HCT116 (cell line): ENCODE measurements at regions not wholly inside any gene's neighbourhood (a gene's known extent, or its start where the extent isn't known, plus 50 kb on each side); places are given as distances from the start of the nearest gene placed in this dataset.

Experiments
- ATAC-seq: fragments of 200-7000 bp; cut with Tn5 transposase; 2 replicates; pipeline ENCODE4 v1.9.1; 2020; ENCODE audit warnings: mild to moderate bottlenecking, moderate library complexity
- BruUV-seq: library from RNA; stranded (reverse); fragments of 400-500 nt; replicated peaks from 2 replicates; lab custom pipeline; 2021; lab: Mats Ljungman, UMichigan
- CTCF ChIA-PET: fragments of 300-600 bp; sonication (Branson Sonifier 250); formaldehyde crosslinking; loops from one replicate; lab custom pipeline; 2021; ENCODE audit warnings: antibody characterized with exemption; lab: Charles Lee
- POLR2A ChIA-PET: fragments of 300-600, 350-600 bp; sonication (Branson Sonifier 250); formaldehyde crosslinking; loops from one replicate; lab custom pipeline; 2021; ENCODE audit warnings: antibody characterized with exemption; lab: Charles Lee
- RAD21 ChIA-PET, 2 experiments: fragments of 300-600 bp; sonication (Branson Sonifier 250); formaldehyde crosslinking; loops; one replicate each; lab custom pipeline; 2023; ENCODE audit warnings: low total read pairs in 2 of 2; ENCODE audit not compliant: uncharacterized antibody in 2 of 2, unreplicated experiment in 2 of 2, low non-redundant PET in 1 of 2; lab: Charles Lee
- DNase-seq: peaks from one replicate; pipeline ENCODE4 v3.0.0-alpha.2; 2010; ENCODE audit warnings: low read depth, low spot score
- H2AFZ ChIP-seq: fragments of 200-600 bp; shearing (Covaris generic), sonication (generic); 2 replicates; pipeline ENCODE4 v1.6.1; 2017; ENCODE audit warnings: low read depth, mixed run types, mixed read lengths, antibody characterized with exemption, low read length; ENCODE audit not compliant: poor library complexity, severe bottlenecking
- H3K27ac ChIP-seq: 2 replicates; pipeline ENCODE4 v1.5.1; 2012; ENCODE audit warnings: low read depth, low read length
- H3K27me3 ChIP-seq: fragments of 200-600 bp; sonication (generic); 2 replicates; pipeline ENCODE4 v1.6.1; 2016; ENCODE audit warnings: mixed run types, low read length, mixed read lengths; ENCODE audit not compliant: insufficient read depth
- H3K36me3 ChIP-seq, 2 experiments: fragments of 200-500 bp in 1 of 2; fragments of 200-600 bp in 1 of 2; sonication (Bioruptor generic) in 1 of 2; sonication (generic) in 1 of 2; 2 replicates each; pipeline versions ENCODE4 v1.5.1 to v1.6.1; 2014 to 2016; ENCODE audit warnings: low read length in 2 of 2, inconsistent platforms in 1 of 2, mixed read lengths in 1 of 2, mixed run types in 1 of 2; ENCODE audit not compliant: insufficient read depth in 2 of 2, control insufficient read depth in 1 of 2
- H3K4me1 ChIP-seq, 2 experiments: fragments of 200-600 bp in 1 of 2; sonication (generic) in 1 of 2; 2 replicates each; pipeline versions ENCODE4 v1.5.1 to v1.6.1; 2012 to 2017; ENCODE audit warnings: low read length in 2 of 2, inconsistent platforms in 1 of 2, mild to moderate bottlenecking in 1 of 2, mixed read lengths in 1 of 2, mixed run types in 1 of 2, moderate library complexity in 1 of 2; ENCODE audit not compliant: insufficient read depth in 2 of 2, control insufficient read depth in 1 of 2
- H3K4me2 ChIP-seq: fragments of 200-600 bp; sonication (generic); 2 replicates; pipeline ENCODE4 v1.6.1; 2017; ENCODE audit warnings: mixed run types, low read length, mixed read lengths
- H3K4me3 ChIP-seq, 2 experiments: fragments of 200-600 bp in 1 of 2; sonication (generic) in 1 of 2; replicated peaks in 1 of 2; 2 replicates each; pipeline ENCODE4 v1.5.1; 2011 to 2016; ENCODE audit warnings: low read length in 2 of 2, control low read depth in 1 of 2, low read depth in 1 of 2, mild to moderate bottlenecking in 1 of 2, mixed read lengths in 1 of 2, mixed run types in 1 of 2
- H3K79me2 ChIP-seq: fragments of 200-600 bp; sonication (generic); 2 replicates; pipeline ENCODE4 v1.6.1; 2017; ENCODE audit warnings: mild to moderate bottlenecking, mixed run types, low read length, moderate library complexity, mixed read lengths; ENCODE audit not compliant: insufficient read depth
- H3K9ac ChIP-seq: fragments of 200-600 bp; sonication (generic); 2 replicates; pipeline ENCODE4 v1.6.1; 2016; ENCODE audit warnings: low read length, mixed read lengths
- H3K9me2 ChIP-seq: fragments of 200-600 bp; sonication (generic), shearing (Covaris generic); 2 replicates; pipeline ENCODE4 v1.6.1; 2017; ENCODE audit warnings: mixed run types, mild to moderate bottlenecking, moderate library complexity; ENCODE audit not compliant: insufficient read depth
- H3K9me3 ChIP-seq, 2 experiments: fragments of 200-500 bp in 1 of 2; fragments of 200-600 bp in 1 of 2; sonication (Bioruptor generic) in 1 of 2; sonication (generic) in 1 of 2; 2 replicates each; pipeline ENCODE4 v1.6.1; 2014 to 2017; ENCODE audit warnings: low read length in 2 of 2, mixed read lengths in 2 of 2, inconsistent platforms in 1 of 2, low read depth in 1 of 2, mild to moderate bottlenecking in 1 of 2, mixed run types in 1 of 2, moderate library complexity in 1 of 2; ENCODE audit not compliant: control insufficient read depth in 1 of 2, insufficient read depth in 1 of 2
- H4K20me1 ChIP-seq: fragments of 200-600 bp; sonication (generic), shearing (Covaris generic); 2 replicates; pipeline ENCODE4 v1.6.1; 2017; ENCODE audit warnings: mixed run types, mild to moderate bottlenecking, moderate library complexity; ENCODE audit not compliant: insufficient read depth
- CBX3 ChIP-seq: IDR thresholded peaks from 2 replicates; pipeline ENCODE4 v1.6.1; 2012; ENCODE audit warnings: low read depth
- CEBPB ChIP-seq: IDR thresholded peaks from 2 replicates; pipeline ENCODE4 v1.6.1; 2012; ENCODE audit warnings: low read depth
- EZH2phosphoT487 ChIP-seq: fragments of 200-600 bp; IDR thresholded peaks from 2 replicates; pipeline ENCODE4 v1.6.1; 2018; ENCODE audit warnings: antibody characterized with exemption, borderline replicate concordance
- FOSL1 ChIP-seq: IDR thresholded peaks from 2 replicates; pipeline ENCODE4 v1.6.1; 2012; ENCODE audit warnings: low read depth
- POLR2A ChIP-seq: IDR thresholded peaks from 2 replicates; pipeline ENCODE4 v1.7.0; 2011; ENCODE audit warnings: borderline replicate concordance; ENCODE audit not compliant: insufficient read depth, insufficient read length; ENCODE audit errors: extremely low read depth
- POLR2AphosphoS5 ChIP-seq: IDR thresholded peaks from 2 replicates; pipeline ENCODE4 v1.6.1; 2011; ENCODE audit warnings: mild to moderate bottlenecking, low read depth, low read length, moderate library complexity
- RAD21 ChIP-seq: IDR thresholded peaks from 2 replicates; pipeline ENCODE4 v1.6.1; 2012; ENCODE audit warnings: low read depth, mild to moderate bottlenecking
- SP1 ChIP-seq: IDR thresholded peaks from 2 replicates; pipeline ENCODE4 v1.6.1; 2012; ENCODE audit warnings: low read depth
- SRF ChIP-seq: IDR thresholded peaks from 2 replicates; pipeline ENCODE4 v1.6.1; 2012; ENCODE audit warnings: low read depth
- TCF7L2 ChIP-seq: IDR thresholded peaks from 2 replicates; pipeline ENCODE4 v1.7.0; 2011; ENCODE audit warnings: borderline replicate concordance, inconsistent platforms; ENCODE audit not compliant: insufficient read depth, insufficient read length; ENCODE audit errors: extremely low read depth
- YY1 ChIP-seq: IDR thresholded peaks from 2 replicates; pipeline ENCODE4 v1.6.1; 2011; ENCODE audit warnings: low read length, low read depth, moderate library complexity, mild to moderate bottlenecking; ENCODE audit not compliant: insufficient replicate concordance; ENCODE audit errors: extremely low read depth
- ZFX ChIP-seq: fragments of 450-650 bp; IDR thresholded peaks from 2 replicates; pipeline ENCODE4 v1.6.1; 2017
- intact Hi-C: fragments of 100-400 bp; cut with micrococcal nuclease; formaldehyde crosslinking; loops from 2 replicates; pipeline ENCODE4 v1.10.0; 2022
- TF ChIP-seq, protein P1 (sequence below): IDR thresholded peaks from 2 replicates; pipeline ENCODE4 v1.6.1; 2011; ENCODE audit warnings: mild to moderate bottlenecking, low read length, moderate library complexity; ENCODE audit not compliant: insufficient replicate concordance; ENCODE audit errors: extremely low read depth
- TF ChIP-seq, protein P2 (sequence below): IDR thresholded peaks from 2 replicates; pipeline ENCODE4 v1.6.1; 2012; ENCODE audit warnings: low read depth
- TF ChIP-seq, protein P3 (sequence below): IDR thresholded peaks from 2 replicates; pipeline ENCODE4 v1.6.1; 2012

DNA sequence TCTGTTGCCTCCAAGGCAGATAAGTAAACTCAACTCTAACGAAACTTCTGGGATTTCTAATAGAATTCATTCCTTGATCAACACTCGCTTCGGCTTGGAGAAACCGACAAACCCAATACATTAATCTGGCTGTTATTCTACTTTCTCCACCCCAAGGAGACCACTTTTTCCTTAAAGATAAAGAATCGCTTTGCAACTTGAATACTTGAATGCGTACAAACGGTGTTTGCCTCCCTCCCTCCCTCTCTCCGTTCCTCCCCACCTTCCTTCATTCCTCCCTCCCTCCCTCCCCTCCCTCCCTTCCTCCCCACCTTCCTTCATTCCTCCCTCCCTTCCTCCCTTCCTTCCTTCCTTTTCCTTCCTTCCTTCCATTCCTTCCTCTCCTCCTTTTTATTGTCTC, 432.6 kb downstream of the HAPSTR1 start:
- H3K9me2 ChIP-seq = no peaks in the 10 kb centered on the region
- H3K9me3 ChIP-seq = no peaks in the 10 kb centered on the region
- no peak overlapping the region for H3K4me2 ChIP-seq
- ATAC-seq (no peak), DNase-seq (no peak)
- ChIA-PET RAD21 (no interaction called here), CTCF (no interaction called here), POLR2A (no interaction called here)
- no peak overlapping the region for H3K9ac ChIP-seq
- H3K4me3 ChIP-seq = no peak overlapping the region
- H3K27ac ChIP-seq = no peak overlapping the region
- no peaks in the 10 kb centered on the region for H4K20me1 ChIP-seq
- H3K4me1 ChIP-seq = no peaks in the 10 kb centered on the region
- peaks cover 9% of the 10 kb centered on the region; the same call in 1 of the 2 replicates for H3K27me3 ChIP-seq
- no peak overlapping the region for H2AFZ ChIP-seq
- H3K36me3 ChIP-seq = no peaks in the 10 kb centered on the region
- BruUV-seq = no TSS peak
- intact Hi-C loops = no loop called here
- H3K79me2 ChIP-seq = no peaks in the 10 kb centered on the region
- TF ChIP-seq SRF (no peak), TCF7L2 (no peak), CEBPB (no peak), SP1 (no peak), YY1 (no peak)

DNA sequence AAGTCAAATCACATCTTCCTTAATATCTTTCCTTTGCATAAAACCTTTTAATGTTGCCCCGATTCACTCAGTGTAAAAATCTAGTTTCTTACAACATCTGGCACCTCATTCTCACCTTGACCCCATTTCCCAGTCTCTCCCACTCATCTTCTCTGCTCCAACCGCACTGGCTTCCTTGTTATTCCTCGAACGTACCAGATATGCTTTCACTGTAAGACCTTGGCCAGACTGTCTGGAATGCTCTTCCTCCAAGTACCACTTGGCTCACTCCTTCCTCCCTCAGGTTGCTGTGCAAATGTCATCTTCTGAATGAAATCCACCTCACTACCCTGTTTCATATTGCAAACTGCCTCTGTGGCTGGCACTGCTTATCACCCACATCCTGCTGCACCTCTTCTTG, 433.6 kb downstream of the HAPSTR1 start:
- no TSS peak for BruUV-seq
- H3K9ac ChIP-seq = no peak overlapping the region
- no peaks in the 10 kb centered on the region for H3K9me3 ChIP-seq
- no peaks in the 10 kb centered on the region for H3K9me2 ChIP-seq
- peaks cover 9% of the 10 kb centered on the region; the same call in 1 of the 2 replicates for H3K27me3 ChIP-seq
- H3K36me3 ChIP-seq = no peaks in the 10 kb centered on the region
- ChIA-PET CTCF (no interaction called here), RAD21 (no interaction called here), POLR2A (no interaction called here)
- no peak overlapping the region for H3K4me2 ChIP-seq
- H3K27ac ChIP-seq = no peak overlapping the region
- no peaks in the 10 kb centered on the region for H3K4me1 ChIP-seq
- ATAC-seq (no peak), DNase-seq (no peak)
- H2AFZ ChIP-seq = no peak overlapping the region
- no peaks in the 10 kb centered on the region for H3K79me2 ChIP-seq
- H4K20me1 ChIP-seq = no peaks in the 10 kb centered on the region
- intact Hi-C loops = no loop called here
- no peak overlapping the region for H3K4me3 ChIP-seq
- TF ChIP-seq POLR2AphosphoS5 (no peak), SRF (no peak), CBX3 (no peak), EZH2phosphoT487 (no peak), RAD21 (no peak), FOSL1 (no peak), ZFX (no peak), POLR2A (no peak), CEBPB (no peak), YY1 (no peak)
- TF ChIP-seq, protein P1, sequence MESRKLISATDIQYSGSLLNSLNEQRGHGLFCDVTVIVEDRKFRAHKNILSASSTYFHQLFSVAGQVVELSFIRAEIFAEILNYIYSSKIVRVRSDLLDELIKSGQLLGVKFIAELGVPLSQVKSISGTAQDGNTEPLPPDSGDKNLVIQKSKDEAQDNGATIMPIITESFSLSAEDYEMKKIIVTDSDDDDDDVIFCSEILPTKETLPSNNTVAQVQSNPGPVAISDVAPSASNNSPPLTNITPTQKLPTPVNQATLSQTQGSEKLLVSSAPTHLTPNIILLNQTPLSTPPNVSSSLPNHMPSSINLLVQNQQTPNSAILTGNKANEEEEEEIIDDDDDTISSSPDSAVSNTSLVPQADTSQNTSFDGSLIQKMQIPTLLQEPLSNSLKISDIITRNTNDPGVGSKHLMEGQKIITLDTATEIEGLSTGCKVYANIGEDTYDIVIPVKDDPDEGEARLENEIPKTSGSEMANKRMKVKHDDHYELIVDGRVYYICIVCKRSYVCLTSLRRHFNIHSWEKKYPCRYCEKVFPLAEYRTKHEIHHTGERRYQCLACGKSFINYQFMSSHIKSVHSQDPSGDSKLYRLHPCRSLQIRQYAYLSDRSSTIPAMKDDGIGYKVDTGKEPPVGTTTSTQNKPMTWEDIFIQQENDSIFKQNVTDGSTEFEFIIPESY = no peak
- TF ChIP-seq, protein P2, sequence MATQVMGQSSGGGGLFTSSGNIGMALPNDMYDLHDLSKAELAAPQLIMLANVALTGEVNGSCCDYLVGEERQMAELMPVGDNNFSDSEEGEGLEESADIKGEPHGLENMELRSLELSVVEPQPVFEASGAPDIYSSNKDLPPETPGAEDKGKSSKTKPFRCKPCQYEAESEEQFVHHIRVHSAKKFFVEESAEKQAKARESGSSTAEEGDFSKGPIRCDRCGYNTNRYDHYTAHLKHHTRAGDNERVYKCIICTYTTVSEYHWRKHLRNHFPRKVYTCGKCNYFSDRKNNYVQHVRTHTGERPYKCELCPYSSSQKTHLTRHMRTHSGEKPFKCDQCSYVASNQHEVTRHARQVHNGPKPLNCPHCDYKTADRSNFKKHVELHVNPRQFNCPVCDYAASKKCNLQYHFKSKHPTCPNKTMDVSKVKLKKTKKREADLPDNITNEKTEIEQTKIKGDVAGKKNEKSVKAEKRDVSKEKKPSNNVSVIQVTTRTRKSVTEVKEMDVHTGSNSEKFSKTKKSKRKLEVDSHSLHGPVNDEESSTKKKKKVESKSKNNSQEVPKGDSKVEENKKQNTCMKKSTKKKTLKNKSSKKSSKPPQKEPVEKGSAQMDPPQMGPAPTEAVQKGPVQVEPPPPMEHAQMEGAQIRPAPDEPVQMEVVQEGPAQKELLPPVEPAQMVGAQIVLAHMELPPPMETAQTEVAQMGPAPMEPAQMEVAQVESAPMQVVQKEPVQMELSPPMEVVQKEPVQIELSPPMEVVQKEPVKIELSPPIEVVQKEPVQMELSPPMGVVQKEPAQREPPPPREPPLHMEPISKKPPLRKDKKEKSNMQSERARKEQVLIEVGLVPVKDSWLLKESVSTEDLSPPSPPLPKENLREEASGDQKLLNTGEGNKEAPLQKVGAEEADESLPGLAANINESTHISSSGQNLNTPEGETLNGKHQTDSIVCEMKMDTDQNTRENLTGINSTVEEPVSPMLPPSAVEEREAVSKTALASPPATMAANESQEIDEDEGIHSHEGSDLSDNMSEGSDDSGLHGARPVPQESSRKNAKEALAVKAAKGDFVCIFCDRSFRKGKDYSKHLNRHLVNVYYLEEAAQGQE = no peak
- TF ChIP-seq, protein P3, sequence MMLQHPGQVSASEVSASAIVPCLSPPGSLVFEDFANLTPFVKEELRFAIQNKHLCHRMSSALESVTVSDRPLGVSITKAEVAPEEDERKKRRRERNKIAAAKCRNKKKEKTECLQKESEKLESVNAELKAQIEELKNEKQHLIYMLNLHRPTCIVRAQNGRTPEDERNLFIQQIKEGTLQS = no peak
